ENCODE measurements at regions not wholly inside any gene's neighbourhood (a gene's known extent, or its start where the extent isn't known, plus 50 kb on each side); places are given as distances from the start of the nearest gene placed in this dataset.

DNA sequence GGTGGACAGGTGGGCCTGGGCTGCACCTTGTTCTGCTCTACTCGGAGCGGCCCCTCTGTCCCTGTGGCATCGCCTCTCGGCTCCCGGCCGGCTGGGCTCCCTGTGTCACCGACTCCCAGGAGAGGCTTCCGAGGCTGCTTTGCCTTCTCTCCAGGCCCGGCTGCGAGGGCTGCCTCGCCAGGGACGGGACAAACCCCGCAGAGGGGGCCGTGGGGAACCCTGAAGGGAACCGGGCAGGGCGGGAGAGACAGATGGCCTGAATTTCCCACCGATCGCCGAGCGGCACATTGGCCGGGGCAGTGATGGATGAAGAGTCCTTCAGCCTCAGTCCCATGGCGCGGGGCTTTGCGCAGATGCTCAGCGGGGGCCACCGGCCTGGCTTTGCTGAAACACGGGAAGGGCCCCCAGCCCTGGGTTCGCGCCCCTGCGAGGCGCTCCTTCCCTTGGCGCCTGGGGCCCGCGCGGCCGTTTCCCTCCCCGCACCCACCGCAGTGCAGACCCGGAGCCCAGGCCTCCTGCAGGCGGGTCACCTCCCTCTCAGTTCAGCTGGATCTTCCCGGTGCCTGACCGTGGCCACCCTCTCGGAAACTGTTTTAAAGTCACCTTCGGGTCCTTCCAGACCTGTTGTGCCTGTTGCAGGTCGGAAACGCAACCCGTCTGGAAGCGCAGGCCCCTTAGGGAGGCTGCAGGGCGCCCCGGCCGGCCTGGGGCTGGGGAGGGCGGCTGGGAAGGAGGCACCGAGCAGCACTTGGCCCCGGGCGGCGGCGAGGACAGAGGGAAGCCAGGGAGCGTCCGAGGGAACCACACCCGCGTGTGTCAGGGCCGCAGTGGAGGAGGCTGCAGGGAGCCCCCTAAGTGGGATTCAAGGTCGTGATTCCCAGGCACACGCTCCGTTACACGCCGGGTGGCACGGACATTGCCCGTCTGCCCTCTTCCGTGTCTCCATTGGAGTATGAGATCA is 341.9 kb upstream of the SALL3 start:
- TF ChIP-seq SUZ12 (IDR thresholded peaks at IDR 0.05; ENCODE audit: extremely low read depth, insufficient read depth, insufficient read length) (no peak), YY1 (IDR thresholded peaks at IDR 0.05; ENCODE audit: insufficient read depth, insufficient read length) (no peak), ZNF274 (IDR thresholded peaks at IDR 0.05; ENCODE audit: low read depth, low read length) (no peak)
- H3K27me3 ChIP-seq (ENCODE audit: insufficient read depth, insufficient read length) = no peaks in the 10 kb centered on the region
- H3K4me3 ChIP-seq (ENCODE audit: insufficient read length, low read depth) = no peak overlapping the region
- H3K9me3 ChIP-seq (ENCODE audit: insufficient read depth, low read length) = no peaks in the 10 kb centered on the region
- no peaks in the 10 kb centered on the region for H3K4me1 ChIP-seq (ENCODE audit: insufficient read depth, insufficient read length)
- H3K36me3 ChIP-seq (ENCODE audit: insufficient read depth, insufficient read length, low read length) = no peaks in the 10 kb centered on the region
- no peak for DNase-seq (ENCODE audit: low read depth, low spot score)
- no peak overlapping the region for H3K9ac ChIP-seq (ENCODE audit: insufficient read length, low read depth)

GRCh38 chr18:78639006-78639950 is 340.3 kb upstream of the SALL3 start:
- Histone ChIP-seq H3K27me3 (ENCODE audit: insufficient read depth, insufficient read length) (no peaks in the 10 kb centered on the region), H3K9ac (ENCODE audit: insufficient read length, low read depth) (no peak overlapping the region), H3K4me3 (ENCODE audit: insufficient read length, low read depth) (no peak overlapping the region), H3K36me3 (ENCODE audit: insufficient read depth, insufficient read length, low read length) (no peaks in the 10 kb centered on the region), H3K9me3 (ENCODE audit: insufficient read depth, low read length) (no peaks in the 10 kb centered on the region), H3K4me1 (ENCODE audit: insufficient read depth, insufficient read length) (no peaks in the 10 kb centered on the region)
- TF ChIP-seq SUZ12 (IDR thresholded peaks at IDR 0.05; ENCODE audit: extremely low read depth, insufficient read depth, insufficient read length) (no peak), ZNF274 (IDR thresholded peaks at IDR 0.05; ENCODE audit: low read depth, low read length) (no peak), YY1 (IDR thresholded peaks at IDR 0.05; ENCODE audit: insufficient read depth, insufficient read length) (no peak)
- no peak for DNase-seq (ENCODE audit: low read depth, low spot score)

DNA sequence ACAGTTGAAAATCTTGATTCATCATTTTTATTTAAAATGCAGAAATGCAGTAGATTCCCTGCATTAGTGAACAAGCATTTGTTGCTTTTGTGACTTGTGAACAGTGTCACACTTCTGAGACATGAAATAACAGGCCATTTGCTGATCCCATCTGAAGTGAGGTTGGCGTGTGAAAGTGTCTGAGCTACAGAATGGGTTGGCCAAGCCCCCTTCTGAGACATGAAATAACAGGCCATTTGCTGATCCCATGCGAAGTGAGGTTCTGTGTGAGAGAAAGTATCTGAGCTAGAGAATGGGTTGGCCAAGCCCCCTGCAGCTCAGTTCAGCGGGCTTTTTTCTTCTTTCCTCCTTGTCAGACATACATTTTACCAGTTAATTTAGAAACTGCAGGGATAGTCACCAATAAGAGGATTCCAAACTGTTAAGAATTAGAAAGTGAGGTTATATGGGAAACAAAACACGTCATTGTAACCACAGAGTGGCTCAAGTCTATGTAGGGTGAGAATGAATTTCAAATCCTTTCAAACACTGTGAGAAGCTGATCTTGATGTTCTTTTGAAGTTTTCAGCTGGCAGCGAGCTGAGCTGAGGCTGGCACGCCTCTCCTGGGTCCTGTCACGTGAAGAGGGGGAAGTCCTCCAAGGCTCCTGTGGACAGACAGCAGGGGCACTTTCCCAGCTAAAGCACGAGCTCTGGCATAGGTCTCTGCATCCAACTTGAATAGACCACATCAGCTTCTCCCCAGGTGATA is 339.2 kb upstream of the SALL3 start:
- no peaks in the 10 kb centered on the region for H3K4me1 ChIP-seq (ENCODE audit: insufficient read depth, insufficient read length)
- TF ChIP-seq YY1 (IDR thresholded peaks at IDR 0.05; ENCODE audit: insufficient read depth, insufficient read length) (no peak), ZNF274 (IDR thresholded peaks at IDR 0.05; ENCODE audit: low read depth, low read length) (no peak), SUZ12 (IDR thresholded peaks at IDR 0.05; ENCODE audit: extremely low read depth, insufficient read depth, insufficient read length) (no peak)

DNA sequence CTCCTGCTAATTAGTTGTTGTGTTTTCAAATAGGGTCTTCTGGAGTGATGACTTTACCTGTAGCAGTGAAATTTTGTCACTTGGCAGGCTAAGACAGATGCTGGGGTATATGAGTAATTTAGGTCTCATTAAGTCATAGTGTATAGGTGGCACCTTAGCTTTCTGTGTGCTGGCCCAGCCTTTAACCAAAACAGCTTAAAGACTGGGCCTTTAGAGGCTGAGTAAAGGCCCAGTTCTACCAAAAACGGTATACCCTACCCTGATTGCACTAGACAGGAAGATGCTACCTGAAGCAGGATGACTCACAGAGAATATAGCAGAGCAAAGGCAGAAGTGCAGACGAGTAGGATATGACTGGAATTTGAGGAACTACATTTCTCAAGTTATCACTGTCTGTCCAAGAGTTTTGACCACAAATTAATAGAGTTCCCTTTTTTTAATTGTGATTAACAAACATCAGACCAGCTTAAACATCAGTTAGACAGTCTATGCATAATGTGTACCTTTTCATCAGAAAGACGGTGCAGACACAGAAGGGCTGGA is 337.9 kb upstream of the SALL3 start:
- Histone ChIP-seq H3K4me3 (ENCODE audit: insufficient read length, low read depth) (no peak overlapping the region), H3K36me3 (ENCODE audit: insufficient read depth, insufficient read length, low read length) (no peaks in the 10 kb centered on the region), H3K4me1 (ENCODE audit: insufficient read depth, insufficient read length) (no peaks in the 10 kb centered on the region), H3K9ac (ENCODE audit: insufficient read length, low read depth) (no peak overlapping the region), H3K27me3 (ENCODE audit: insufficient read depth, insufficient read length) (no peaks in the 10 kb centered on the region), H3K9me3 (ENCODE audit: insufficient read depth, low read length) (no peaks in the 10 kb centered on the region)
- DNase-seq (ENCODE audit: low read depth, low spot score) = no peak
- TF ChIP-seq SUZ12 (IDR thresholded peaks at IDR 0.05; ENCODE audit: extremely low read depth, insufficient read depth, insufficient read length) (no peak), ZNF274 (IDR thresholded peaks at IDR 0.05; ENCODE audit: low read depth, low read length) (no peak), YY1 (IDR thresholded peaks at IDR 0.05; ENCODE audit: insufficient read depth, insufficient read length) (no peak)

More for the DNA sequence above, 339.2 kb upstream of the SALL3 start:
- Histone ChIP-seq H3K4me3 (ENCODE audit: insufficient read length, low read depth) (no peak overlapping the region), H3K36me3 (ENCODE audit: insufficient read depth, insufficient read length, low read length) (no peaks in the 10 kb centered on the region), H3K9me3 (ENCODE audit: insufficient read depth, low read length) (no peaks in the 10 kb centered on the region), H3K9ac (ENCODE audit: insufficient read length, low read depth) (no peak overlapping the region), H3K27me3 (ENCODE audit: insufficient read depth, insufficient read length) (no peaks in the 10 kb centered on the region)
- no peak for DNase-seq (ENCODE audit: low read depth, low spot score)

DNA sequence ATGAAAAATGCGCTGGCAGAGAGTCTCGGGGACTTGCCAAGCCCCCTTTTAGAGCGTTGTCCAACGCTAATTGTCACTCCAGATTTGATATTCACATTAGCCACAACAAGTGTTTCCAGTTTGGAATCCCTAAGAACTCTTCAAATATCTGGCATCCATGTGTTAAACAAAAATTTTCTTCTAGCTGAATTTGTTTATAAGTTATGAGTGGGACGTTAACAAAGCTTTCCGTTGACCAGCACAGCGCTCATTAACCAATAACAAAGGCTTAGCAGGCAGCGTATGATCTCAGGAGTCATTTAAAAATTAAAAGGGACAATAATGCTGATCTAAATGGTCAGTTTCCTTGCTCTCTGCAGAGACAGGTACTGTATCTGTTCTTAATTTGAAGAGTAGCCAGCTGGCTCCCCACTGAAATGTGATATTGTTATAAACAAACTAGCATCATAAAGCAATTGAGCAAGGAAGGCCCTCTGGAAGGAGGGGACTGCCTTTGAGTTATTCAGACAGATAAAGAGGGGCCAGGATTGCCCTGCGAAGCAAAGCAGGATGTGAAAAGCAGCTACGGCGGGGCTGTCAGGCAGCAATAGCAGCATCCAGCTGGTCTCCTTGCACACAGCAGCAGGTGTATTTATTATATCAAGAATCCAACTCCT is 337.2 kb upstream of the SALL3 start:
- H3K4me1 ChIP-seq (ENCODE audit: insufficient read depth, insufficient read length) = no peaks in the 10 kb centered on the region
- no peaks in the 10 kb centered on the region for H3K9me3 ChIP-seq (ENCODE audit: insufficient read depth, low read length)
- TF ChIP-seq YY1 (IDR thresholded peaks at IDR 0.05; ENCODE audit: insufficient read depth, insufficient read length) (no peak), SUZ12 (IDR thresholded peaks at IDR 0.05; ENCODE audit: extremely low read depth, insufficient read depth, insufficient read length) (no peak), ZNF274 (IDR thresholded peaks at IDR 0.05; ENCODE audit: low read depth, low read length) (no peak)
- DNase-seq (ENCODE audit: low read depth, low spot score) = no peak
- H3K9ac ChIP-seq (ENCODE audit: insufficient read length, low read depth) = no peak overlapping the region
- H3K4me3 ChIP-seq (ENCODE audit: insufficient read length, low read depth) = no peak overlapping the region
- no peaks in the 10 kb centered on the region for H3K27me3 ChIP-seq (ENCODE audit: insufficient read depth, insufficient read length)
- H3K36me3 ChIP-seq (ENCODE audit: insufficient read depth, insufficient read length, low read length) = no peaks in the 10 kb centered on the region

DNA sequence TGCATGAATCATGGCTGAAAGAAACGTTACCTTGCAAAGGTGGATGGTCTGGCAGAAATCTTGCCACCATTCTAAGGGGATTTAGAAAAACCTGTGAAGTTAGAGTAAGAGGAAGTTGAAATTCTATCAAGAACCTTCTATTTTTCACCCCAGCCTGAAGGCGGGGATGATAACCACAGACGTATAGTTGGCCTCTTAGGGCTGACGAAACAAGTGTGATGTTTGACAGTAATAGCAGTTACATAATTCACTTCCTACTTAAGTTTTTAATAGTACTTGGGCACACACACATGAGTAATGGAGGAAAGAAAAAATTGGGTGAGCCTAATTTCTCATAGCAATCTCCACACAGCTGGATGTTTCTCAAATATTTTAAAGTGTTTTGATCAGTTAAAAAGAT is 336.6 kb upstream of the SALL3 start:
- Histone ChIP-seq H3K27me3 (ENCODE audit: insufficient read depth, insufficient read length) (no peaks in the 10 kb centered on the region), H3K4me1 (ENCODE audit: insufficient read depth, insufficient read length) (no peaks in the 10 kb centered on the region), H3K36me3 (ENCODE audit: insufficient read depth, insufficient read length, low read length) (no peaks in the 10 kb centered on the region), H3K9me3 (ENCODE audit: insufficient read depth, low read length) (no peaks in the 10 kb centered on the region), H3K4me3 (ENCODE audit: insufficient read length, low read depth) (no peak overlapping the region), H3K9ac (ENCODE audit: insufficient read length, low read depth) (no peak overlapping the region)
- no peak for TF ChIP-seq ZNF274 (IDR thresholded peaks at IDR 0.05; ENCODE audit: low read depth, low read length)
- TF ChIP-seq SUZ12 (IDR thresholded peaks at IDR 0.05; ENCODE audit: extremely low read depth, insufficient read depth, insufficient read length) = no peak
- no peak for TF ChIP-seq YY1 (IDR thresholded peaks at IDR 0.05; ENCODE audit: insufficient read depth, insufficient read length)
- DNase-seq (ENCODE audit: low read depth, low spot score) = no peak
